Fibroblast of lung (primary cell): ENCODE measurements at regions not wholly inside any gene's neighbourhood (a gene's known extent, or its start where the extent isn't known, plus 50 kb on each side); places are given as distances from the start of the nearest gene placed in this dataset.

Experiments used
- CTCF ChIP-seq, 2 donors: IDR thresholded peaks in 1 of 2; conservative IDR thresholded peaks in 1 of 2; 1 replicate in 1 of 2; 2 replicates in 1 of 2; pipeline ENCODE4 v1.5.1; 2011 to 2012; ENCODE audit warnings: low read length in 2 of 2, control low read depth in 1 of 2, inconsistent platforms in 1 of 2, low read depth in 1 of 2, mild to moderate bottlenecking in 1 of 2
- EZH2 ChIP-seq: IDR thresholded peaks from 2 replicates; pipeline ENCODE4 v1.5.1; 2012; ENCODE audit warnings: low read length, control low read depth, mild to moderate bottlenecking; ENCODE audit errors: missing control alignments

GRCh38 chr9:14987858-14988257, 77.6 kb upstream of the FREM1 start:
- TF ChIP-seq CTCF (conservative IDR thresholded peaks at IDR 0.05 in 1 of 2, IDR thresholded peaks at IDR 0.05 in 1 of 2; ENCODE audit: low read depth in 1 of 2, low read length in 2 of 2) (no peak), EZH2 (no peak)
